IMR-90 (cell line): ENCODE measurements at regions not wholly inside any gene's neighbourhood (a gene's known extent, or its start where the extent isn't known, plus 50 kb on each side); places are given as distances from the start of the nearest gene placed in this dataset.

ENCODE experiments used
- ATAC-seq: fragments of 200-7000 bp; cut with Tn5 transposase; 2 replicates; pipeline ENCODE4 v1.9.1; 2020; ENCODE audit warnings: low read depth, mild to moderate bottlenecking, moderate library complexity
- BruUV-seq: library from RNA; stranded (reverse); fragments of 400-500 nt; replicated peaks from 2 replicates; lab custom pipeline; 2021; lab: Mats Ljungman, UMichigan
- CTCF ChIA-PET: fragments of 300-600 bp; formaldehyde crosslinking; extraction: SDS; loops from one replicate; lab custom pipeline; 2021; ENCODE audit warnings: antibody characterized with exemption; lab: Yijun Ruan, JAX
- POLR2A ChIA-PET: fragments of 300-600 bp; sonication (Branson Sonifier 250); formaldehyde crosslinking; loops from one replicate; lab custom pipeline; 2022; ENCODE audit warnings: antibody characterized with exemption; ENCODE audit not compliant: unreplicated experiment; lab: Charles Lee
- DNase-seq: peaks from one replicate; pipeline ENCODE4 v3.0.0; 2013
- H2AFZ ChIP-seq: replicated peaks from 2 replicates; pipeline ENCODE3; 2013; ENCODE audit warnings: low read length, mild to moderate bottlenecking; ENCODE audit not compliant: poor library complexity
- H2AK5ac ChIP-seq: 2 replicates; pipeline ENCODE4 v1.6.1; 2013; ENCODE audit warnings: low read depth, low read length, inconsistent platforms
- H2AK9ac ChIP-seq: replicated peaks from 2 replicates; pipeline ENCODE3; 2013; ENCODE audit warnings: mild to moderate bottlenecking, low read depth, low read length, moderate library complexity; ENCODE audit not compliant: poor library complexity
- H2BK120ac ChIP-seq: 2 replicates; pipeline ENCODE4 v1.6.1; 2013; ENCODE audit warnings: low read depth, low read length, inconsistent platforms
- H2BK15ac ChIP-seq: 3 replicates; pipeline ENCODE4 v1.6.1; 2013; ENCODE audit warnings: low read depth, low read length, inconsistent platforms
- H2BK20ac ChIP-seq: 2 replicates; pipeline ENCODE4 v1.6.1; 2013; ENCODE audit warnings: low read depth, mild to moderate bottlenecking, inconsistent platforms, low read length, moderate library complexity
- H2BK5ac ChIP-seq: 2 replicates; pipeline ENCODE4 v1.6.1; 2013; ENCODE audit warnings: mild to moderate bottlenecking, low read depth, low read length, inconsistent platforms; ENCODE audit not compliant: poor library complexity, severe bottlenecking
- H3K14ac ChIP-seq: replicated peaks from 2 replicates; pipeline ENCODE4 v1.6.1; 2013; ENCODE audit warnings: low read depth, low read length, inconsistent platforms
- H3K18ac ChIP-seq: 2 replicates; pipeline ENCODE4 v1.6.1; 2013; ENCODE audit warnings: low read depth, low read length, control low read depth
- H3K23ac ChIP-seq: 2 replicates; pipeline ENCODE4 v1.6.1; 2013; ENCODE audit warnings: low read depth, low read length, inconsistent platforms
- H3K27ac ChIP-seq: 2 replicates; pipeline ENCODE4 v1.5.1; 2013; ENCODE audit warnings: mild to moderate bottlenecking, control low read depth, low read length; ENCODE audit not compliant: insufficient read depth
- H3K27me3 ChIP-seq: 2 replicates; pipeline ENCODE4 v1.6.1; 2013; ENCODE audit warnings: low read length; ENCODE audit not compliant: control insufficient read depth, insufficient read depth
- H3K36me3 ChIP-seq: 2 replicates; pipeline ENCODE4 v1.6.1; 2013; ENCODE audit warnings: low read length, mixed read lengths; ENCODE audit not compliant: control insufficient read depth, insufficient read depth
- H3K4ac ChIP-seq: 2 replicates; pipeline ENCODE4 v1.6.1; 2013; ENCODE audit warnings: low read depth, low read length, inconsistent platforms
- H3K4me1 ChIP-seq: 2 replicates; pipeline ENCODE4 v1.6.1; 2013; ENCODE audit warnings: low read length, mixed read lengths; ENCODE audit not compliant: control insufficient read depth, insufficient read depth
- H3K4me2 ChIP-seq: 2 replicates; pipeline ENCODE4 v1.6.1; 2013; ENCODE audit warnings: low read depth, mild to moderate bottlenecking, control low read depth, low read length, moderate library complexity
- H3K4me3 ChIP-seq: 2 replicates; pipeline ENCODE4 v1.5.1; 2013; ENCODE audit warnings: low read depth, mild to moderate bottlenecking, control low read depth, low read length, moderate library complexity; ENCODE audit not compliant: insufficient read depth
- H3K56ac ChIP-seq: 2 replicates; pipeline ENCODE4 v1.6.1; 2013; ENCODE audit warnings: low read length, inconsistent platforms; ENCODE audit not compliant: insufficient read depth; ENCODE audit errors: extremely low read depth
- H3K79me1 ChIP-seq, 2 experiments: 2 replicates each; pipeline ENCODE4 v1.6.1; 2013; ENCODE audit warnings: low read length in 2 of 2, inconsistent platforms in 1 of 2, low read depth in 1 of 2
- H3K9ac ChIP-seq: 2 replicates; pipeline ENCODE4 v1.6.1; 2013; ENCODE audit warnings: low read depth, low read length, control low read depth
- H3K9me1 ChIP-seq: 2 replicates; pipeline ENCODE4 v1.6.1; 2013; ENCODE audit warnings: low read length, inconsistent platforms; ENCODE audit not compliant: insufficient read depth
- H3K9me3 ChIP-seq: 2 replicates; pipeline ENCODE4 v1.6.1; 2013; ENCODE audit warnings: low read length; ENCODE audit not compliant: control insufficient read depth, insufficient read depth
- H4K20me1 ChIP-seq: 2 replicates; pipeline ENCODE4 v1.6.1; 2013; ENCODE audit warnings: low read length, inconsistent platforms; ENCODE audit not compliant: insufficient read depth
- H4K5ac ChIP-seq: 2 replicates; pipeline ENCODE4 v1.6.1; 2013; ENCODE audit warnings: mild to moderate bottlenecking, low read depth, low read length, control low read depth
- H4K8ac ChIP-seq, 2 experiments: 2 replicates each; pipeline ENCODE4 v1.6.1; 2013; ENCODE audit warnings: low read depth in 2 of 2, low read length in 2 of 2, control low read depth in 1 of 2, inconsistent platforms in 1 of 2
- H4K91ac ChIP-seq: 2 replicates; pipeline ENCODE4 v1.6.1; 2013; ENCODE audit warnings: low read depth, low read length, inconsistent platforms; ENCODE audit not compliant: insufficient read depth
- BHLHE40 ChIP-seq: fragments of 150-350 bp; IDR thresholded peaks from 2 replicates; pipeline ENCODE4 v1.6.1; 2016; ENCODE audit warnings: mild to moderate bottlenecking, low read depth, low read length
- CEBPB ChIP-seq: IDR thresholded peaks from 2 replicates; pipeline ENCODE4 v1.6.1; 2012; ENCODE audit warnings: low read depth, low read length, improper control_type of control experiment
- CHD1 ChIP-seq: IDR thresholded peaks from 2 replicates; pipeline ENCODE4 v1.6.1; 2012; ENCODE audit warnings: low read depth, low read length, improper control_type of control experiment
- FOS ChIP-seq: fragments of 150-350 bp; IDR thresholded peaks from 2 replicates; pipeline ENCODE4 v1.6.1; 2016; ENCODE audit warnings: low read depth, low read length
- MAFK ChIP-seq: IDR thresholded peaks from 2 replicates; pipeline ENCODE4 v1.6.1; 2012; ENCODE audit warnings: low read depth, low read length, improper control_type of control experiment
- MAZ ChIP-seq: IDR thresholded peaks from 2 replicates; pipeline ENCODE4 v1.6.1; 2012; ENCODE audit warnings: low read depth, mild to moderate bottlenecking, low read length, improper control_type of control experiment, moderate library complexity, borderline replicate concordance
- MXI1 ChIP-seq: IDR thresholded peaks from 2 replicates; pipeline ENCODE4 v1.6.1; 2012; ENCODE audit warnings: low read depth, mild to moderate bottlenecking, low read length, moderate library complexity, borderline replicate concordance
- NFE2L2 ChIP-seq: fragments of 150-350 bp; IDR thresholded peaks from 2 replicates; pipeline ENCODE4 v1.6.1; 2016; ENCODE audit warnings: low read depth, mild to moderate bottlenecking, low read length
- POLR2A ChIP-seq: IDR thresholded peaks from 2 replicates; pipeline ENCODE4 v1.6.1; 2012; ENCODE audit warnings: mild to moderate bottlenecking, low read depth, low read length
- RAD21 ChIP-seq: IDR thresholded peaks from 2 replicates; pipeline ENCODE4 v1.6.1; 2012; ENCODE audit warnings: low read length, improper control_type of control experiment
- RCOR1 ChIP-seq: IDR thresholded peaks from 2 replicates; pipeline ENCODE4 v1.6.1; 2012; ENCODE audit warnings: mild to moderate bottlenecking, low read length, improper control_type of control experiment; ENCODE audit not compliant: insufficient replicate concordance
- RFX5 ChIP-seq: IDR thresholded peaks from 2 replicates; pipeline ENCODE4 v1.8.0; 2012; ENCODE audit warnings: low read depth, mild to moderate bottlenecking, low read length, moderate library complexity
- SMC3 ChIP-seq: fragments of 150-350 bp; IDR thresholded peaks from 2 replicates; pipeline ENCODE4 v1.6.1; 2016; ENCODE audit warnings: low read depth, mild to moderate bottlenecking, antibody characterized with exemption, low read length, moderate library complexity
- dilution Hi-C: fragments of 300-500 bp; cut with HindIII; formaldehyde crosslinking; loops from one replicate; pipeline ENCODE4 v1.14.3; 2018; ENCODE audit warnings: low sequenced_read_pairs; ENCODE audit not compliant: unreplicated experiment
- in situ Hi-C: fragments of 300-500 bp; cut with MboI; formaldehyde crosslinking; loops from 3 replicates; pipeline ENCODE4 v1.14.3; 2019; ENCODE audit warnings: low sequenced_read_pairs, inconsistent platforms, mixed read lengths
- intact Hi-C: fragments of 100-400 bp; cut with micrococcal nuclease; formaldehyde crosslinking; loops from 2 replicates; pipeline ENCODE4 v1.10.0; 2022
- TF ChIP-seq, protein P1 (sequence below): fragments of 150-350 bp; IDR thresholded peaks from 2 replicates; pipeline ENCODE4 v1.6.1; 2017; ENCODE audit warnings: mild to moderate bottlenecking, antibody characterized with exemption, low read length, low read depth
- TF ChIP-seq, protein P2 (sequence below): fragments of 150-350 bp; IDR thresholded peaks from 2 replicates; pipeline ENCODE4 v1.6.1; 2016; ENCODE audit warnings: low read depth, mild to moderate bottlenecking, low read length, moderate library complexity, borderline replicate concordance
- TF ChIP-seq, protein P3 (sequence below): conservative IDR thresholded peaks from 2 replicates; pipeline ENCODE4 v1.5.1; 2012; ENCODE audit warnings: mild to moderate bottlenecking, low read depth, low read length, improper control_type of control experiment

DNA sequence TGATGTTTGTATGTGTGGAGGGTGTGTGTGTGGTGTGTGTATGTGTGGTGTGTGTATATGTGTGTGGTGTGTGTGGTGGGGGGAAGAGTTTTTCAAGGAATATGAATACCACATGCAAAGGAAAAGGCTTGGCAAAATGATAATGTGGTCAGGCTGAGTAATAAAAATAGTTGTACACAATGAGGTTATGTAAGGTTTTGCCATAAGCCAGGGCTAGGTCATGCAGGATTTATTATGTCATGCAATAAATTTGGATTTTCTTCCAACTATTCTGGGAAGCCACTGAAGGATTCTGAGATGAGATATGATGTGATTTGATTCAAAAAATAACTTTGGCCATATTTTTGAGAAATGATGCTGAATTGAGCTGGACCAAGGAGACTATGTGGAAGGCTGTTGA is 1191.6 kb upstream of the SEL1L start:
- BruUV-seq: no TSS peak
- H3K9ac ChIP-seq: no peak overlapping the region
- ATAC-seq (no peak), DNase-seq (no peak)
- no peak overlapping the region for H3K27ac ChIP-seq
- no peaks in the 10 kb centered on the region for H3K79me1 ChIP-seq
- H3K56ac ChIP-seq: no peak overlapping the region
- no peak overlapping the region for H2BK20ac ChIP-seq
- H4K91ac ChIP-seq: no peak overlapping the region
- no peaks in the 10 kb centered on the region for H3K9me1 ChIP-seq
- TF ChIP-seq, protein P1, sequence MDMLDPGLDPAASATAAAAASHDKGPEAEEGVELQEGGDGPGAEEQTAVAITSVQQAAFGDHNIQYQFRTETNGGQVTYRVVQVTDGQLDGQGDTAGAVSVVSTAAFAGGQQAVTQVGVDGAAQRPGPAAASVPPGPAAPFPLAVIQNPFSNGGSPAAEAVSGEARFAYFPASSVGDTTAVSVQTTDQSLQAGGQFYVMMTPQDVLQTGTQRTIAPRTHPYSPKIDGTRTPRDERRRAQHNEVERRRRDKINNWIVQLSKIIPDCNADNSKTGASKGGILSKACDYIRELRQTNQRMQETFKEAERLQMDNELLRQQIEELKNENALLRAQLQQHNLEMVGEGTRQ: no peak
- TF ChIP-seq POLR2A (no peak), RCOR1 (no peak), NFE2L2 (no peak), CHD1 (no peak), MXI1 (no peak), SMC3 (no peak), BHLHE40 (no peak), RFX5 (no peak), MAFK (no peak), MAZ (no peak), CEBPB (no peak), RAD21 (no peak), FOS (no peak)
- TF ChIP-seq, protein P2, sequence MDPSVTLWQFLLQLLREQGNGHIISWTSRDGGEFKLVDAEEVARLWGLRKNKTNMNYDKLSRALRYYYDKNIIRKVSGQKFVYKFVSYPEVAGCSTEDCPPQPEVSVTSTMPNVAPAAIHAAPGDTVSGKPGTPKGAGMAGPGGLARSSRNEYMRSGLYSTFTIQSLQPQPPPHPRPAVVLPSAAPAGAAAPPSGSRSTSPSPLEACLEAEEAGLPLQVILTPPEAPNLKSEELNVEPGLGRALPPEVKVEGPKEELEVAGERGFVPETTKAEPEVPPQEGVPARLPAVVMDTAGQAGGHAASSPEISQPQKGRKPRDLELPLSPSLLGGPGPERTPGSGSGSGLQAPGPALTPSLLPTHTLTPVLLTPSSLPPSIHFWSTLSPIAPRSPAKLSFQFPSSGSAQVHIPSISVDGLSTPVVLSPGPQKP: no peak
- TF ChIP-seq, protein P3, sequence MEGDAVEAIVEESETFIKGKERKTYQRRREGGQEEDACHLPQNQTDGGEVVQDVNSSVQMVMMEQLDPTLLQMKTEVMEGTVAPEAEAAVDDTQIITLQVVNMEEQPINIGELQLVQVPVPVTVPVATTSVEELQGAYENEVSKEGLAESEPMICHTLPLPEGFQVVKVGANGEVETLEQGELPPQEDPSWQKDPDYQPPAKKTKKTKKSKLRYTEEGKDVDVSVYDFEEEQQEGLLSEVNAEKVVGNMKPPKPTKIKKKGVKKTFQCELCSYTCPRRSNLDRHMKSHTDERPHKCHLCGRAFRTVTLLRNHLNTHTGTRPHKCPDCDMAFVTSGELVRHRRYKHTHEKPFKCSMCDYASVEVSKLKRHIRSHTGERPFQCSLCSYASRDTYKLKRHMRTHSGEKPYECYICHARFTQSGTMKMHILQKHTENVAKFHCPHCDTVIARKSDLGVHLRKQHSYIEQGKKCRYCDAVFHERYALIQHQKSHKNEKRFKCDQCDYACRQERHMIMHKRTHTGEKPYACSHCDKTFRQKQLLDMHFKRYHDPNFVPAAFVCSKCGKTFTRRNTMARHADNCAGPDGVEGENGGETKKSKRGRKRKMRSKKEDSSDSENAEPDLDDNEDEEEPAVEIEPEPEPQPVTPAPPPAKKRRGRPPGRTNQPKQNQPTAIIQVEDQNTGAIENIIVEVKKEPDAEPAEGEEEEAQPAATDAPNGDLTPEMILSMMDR: no peak
- in situ Hi-C loops (no loop called here), dilution Hi-C loops (no loop called here), intact Hi-C loops (no loop called here)
- no peak overlapping the region for H2AK5ac ChIP-seq
- no peak overlapping the region for H3K23ac ChIP-seq
- H3K27me3 ChIP-seq: no peaks in the 10 kb centered on the region
- no peaks in the 10 kb centered on the region for H3K36me3 ChIP-seq
- no peak overlapping the region for H3K18ac ChIP-seq
- peaks cover 5% of the 10 kb centered on the region for H3K9me3 ChIP-seq
- ChIA-PET CTCF (no interaction called here), POLR2A (no interaction called here)
- no peak overlapping the region for H3K4ac ChIP-seq
- H2BK15ac ChIP-seq: no peak overlapping the region
- no peak overlapping the region for H4K5ac ChIP-seq
- no peak overlapping the region for H3K4me3 ChIP-seq
- no peak overlapping the region for H3K14ac ChIP-seq
- no peak overlapping the region for H4K8ac ChIP-seq
- H2BK5ac ChIP-seq: peak overlapping the region; percentile 96
- no peaks in the 10 kb centered on the region for H3K4me1 ChIP-seq
- no peaks in the 10 kb centered on the region for H4K20me1 ChIP-seq
- no peak overlapping the region for H3K4me2 ChIP-seq
- no peak overlapping the region for H2AFZ ChIP-seq
- H2BK120ac ChIP-seq: no peak overlapping the region
- no peak overlapping the region for H2AK9ac ChIP-seq
